GM12865 (cell line): ENCODE measurements at regions not wholly inside any gene's neighbourhood (a gene's known extent, or its start where the extent isn't known, plus 50 kb on each side); places are given as distances from the start of the nearest gene placed in this dataset.
"Not testable (repeated sequence)": the region's sequence is repeated elsewhere in the genome, so short reads cannot be mapped to it uniquely, and the experiment has no call there.

ENCODE experiments used
- DNase-seq: peaks from one replicate; pipeline ENCODE4 v3.0.0; 2010; ENCODE audit warnings: low read depth
- H3K4me3 ChIP-seq: 2 replicates; pipeline ENCODE4 v1.5.1; 2011; ENCODE audit warnings: mild to moderate bottlenecking, low read depth, low read length, control low read depth
- TF ChIP-seq, protein P1 (sequence below): IDR thresholded peaks from 2 replicates; pipeline ENCODE4 v1.5.1; 2011; ENCODE audit warnings: low read length, control low read depth, low read depth, inconsistent platforms; ENCODE audit not compliant: insufficient read depth; ENCODE audit errors: missing control alignments

DNA sequence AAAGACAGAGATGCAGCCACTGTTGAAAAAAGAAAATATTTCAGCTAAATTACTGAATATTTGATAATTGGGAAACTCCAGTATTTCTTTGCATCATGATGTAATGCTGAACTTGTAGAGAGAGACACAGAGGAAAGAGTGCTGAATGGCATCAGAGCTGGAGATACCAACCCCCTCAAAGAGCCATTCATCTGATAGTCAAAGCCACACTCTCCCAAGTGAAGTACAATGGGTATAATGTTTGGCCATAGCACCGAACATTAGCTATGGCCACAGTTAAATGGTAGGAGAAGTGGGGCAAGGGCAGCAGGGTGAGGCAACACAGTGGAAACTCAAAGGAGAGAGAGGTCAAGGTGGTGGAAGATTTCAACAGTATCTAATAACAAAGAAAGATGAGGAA lies 107.5 kb upstream of the TNFSF4 start:
- DNase-seq, result no peak
- no peak overlapping the region for H3K4me3 ChIP-seq
- TF ChIP-seq, protein P1, sequence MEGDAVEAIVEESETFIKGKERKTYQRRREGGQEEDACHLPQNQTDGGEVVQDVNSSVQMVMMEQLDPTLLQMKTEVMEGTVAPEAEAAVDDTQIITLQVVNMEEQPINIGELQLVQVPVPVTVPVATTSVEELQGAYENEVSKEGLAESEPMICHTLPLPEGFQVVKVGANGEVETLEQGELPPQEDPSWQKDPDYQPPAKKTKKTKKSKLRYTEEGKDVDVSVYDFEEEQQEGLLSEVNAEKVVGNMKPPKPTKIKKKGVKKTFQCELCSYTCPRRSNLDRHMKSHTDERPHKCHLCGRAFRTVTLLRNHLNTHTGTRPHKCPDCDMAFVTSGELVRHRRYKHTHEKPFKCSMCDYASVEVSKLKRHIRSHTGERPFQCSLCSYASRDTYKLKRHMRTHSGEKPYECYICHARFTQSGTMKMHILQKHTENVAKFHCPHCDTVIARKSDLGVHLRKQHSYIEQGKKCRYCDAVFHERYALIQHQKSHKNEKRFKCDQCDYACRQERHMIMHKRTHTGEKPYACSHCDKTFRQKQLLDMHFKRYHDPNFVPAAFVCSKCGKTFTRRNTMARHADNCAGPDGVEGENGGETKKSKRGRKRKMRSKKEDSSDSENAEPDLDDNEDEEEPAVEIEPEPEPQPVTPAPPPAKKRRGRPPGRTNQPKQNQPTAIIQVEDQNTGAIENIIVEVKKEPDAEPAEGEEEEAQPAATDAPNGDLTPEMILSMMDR, result no peak

DNA sequence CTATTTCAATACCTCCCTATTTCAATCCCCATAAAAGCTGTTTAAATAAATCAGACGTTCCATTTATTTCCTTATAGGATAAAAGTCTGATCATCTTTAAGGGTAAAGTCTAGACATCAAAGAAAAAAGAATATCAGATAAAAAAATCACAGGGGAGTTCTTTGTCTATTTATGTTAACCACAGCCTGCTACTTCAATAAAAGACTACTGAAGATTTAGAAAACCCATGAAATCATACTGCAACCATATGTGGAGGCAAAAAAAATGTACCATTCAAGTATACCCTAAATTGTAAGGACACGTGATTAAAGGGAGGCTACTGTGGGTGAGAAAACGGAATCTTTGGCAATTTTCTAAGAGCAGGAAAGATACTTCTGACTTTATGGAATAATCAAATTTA lies 108.2 kb upstream of the TNFSF4 start:
- TF ChIP-seq, protein P1, result no peak
- H3K4me3 ChIP-seq, result no peak overlapping the region
- no peak for DNase-seq

DNA sequence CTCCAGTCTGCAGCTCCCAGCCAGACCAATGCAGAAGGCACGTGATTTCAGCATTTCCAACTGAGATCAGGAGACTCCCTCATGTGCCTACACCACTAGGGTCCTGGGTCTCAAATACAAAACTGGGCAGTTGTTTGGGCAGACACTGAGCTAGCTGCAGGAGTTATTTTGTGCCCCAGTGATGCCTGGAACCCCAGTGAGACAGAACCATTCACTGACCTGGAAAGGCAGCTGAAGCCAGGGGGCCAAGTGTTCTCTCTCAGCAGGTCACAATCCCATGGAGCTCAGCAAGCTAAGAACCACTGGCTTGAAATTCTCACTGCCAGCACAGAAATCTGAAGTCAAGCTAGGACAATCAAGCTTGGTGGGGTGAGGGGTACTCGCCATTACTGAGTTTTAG lies 111.7 kb upstream of the TNFSF4 start:
- TF ChIP-seq, protein P1, result no peak
- no peak for DNase-seq

DNA sequence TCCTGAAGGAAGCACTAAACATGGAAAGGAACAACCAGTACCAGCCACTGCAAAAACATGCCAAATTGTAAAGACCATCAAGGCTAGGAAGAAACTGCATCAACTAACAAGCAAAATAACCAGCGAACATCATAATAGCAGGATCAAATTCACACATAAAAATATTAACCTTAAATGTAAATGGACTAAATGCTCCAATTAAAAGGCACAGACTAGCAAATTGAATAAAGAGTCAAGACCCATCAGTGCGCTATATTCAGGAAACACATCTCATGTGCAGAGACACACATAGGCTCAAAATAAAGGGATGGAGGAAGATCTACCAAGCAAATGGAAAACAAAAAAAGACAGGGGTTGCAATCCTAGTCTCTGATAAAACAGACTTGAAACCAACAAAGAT lies 117.2 kb upstream of the TNFSF4 start:
- H3K4me3 ChIP-seq, DNase-seq: not testable (repeated sequence)

More for the DNA sequence above, 111.7 kb upstream of the TNFSF4 start:
- H3K4me3 ChIP-seq, result no peak overlapping the region

DNA sequence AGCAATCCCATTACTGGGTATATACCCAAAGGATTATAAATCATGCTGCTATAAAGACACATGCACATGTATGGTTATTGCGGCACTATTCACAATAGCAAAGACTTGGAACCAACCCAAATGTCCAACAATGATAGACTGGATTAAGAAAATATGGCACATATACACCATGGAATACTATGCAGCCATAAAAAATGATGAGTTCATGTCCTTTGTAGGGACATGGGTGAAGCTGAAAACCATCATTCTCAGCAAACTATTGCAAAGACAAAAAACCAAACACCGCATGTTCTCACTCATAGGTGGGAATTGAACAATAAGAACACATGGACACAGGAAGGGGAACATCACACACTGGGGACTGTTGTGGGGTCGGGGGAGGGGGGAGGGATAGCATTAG lies 120.9 kb upstream of the TNFSF4 start:
- H3K4me3 ChIP-seq, DNase-seq: not testable (repeated sequence)

DNA sequence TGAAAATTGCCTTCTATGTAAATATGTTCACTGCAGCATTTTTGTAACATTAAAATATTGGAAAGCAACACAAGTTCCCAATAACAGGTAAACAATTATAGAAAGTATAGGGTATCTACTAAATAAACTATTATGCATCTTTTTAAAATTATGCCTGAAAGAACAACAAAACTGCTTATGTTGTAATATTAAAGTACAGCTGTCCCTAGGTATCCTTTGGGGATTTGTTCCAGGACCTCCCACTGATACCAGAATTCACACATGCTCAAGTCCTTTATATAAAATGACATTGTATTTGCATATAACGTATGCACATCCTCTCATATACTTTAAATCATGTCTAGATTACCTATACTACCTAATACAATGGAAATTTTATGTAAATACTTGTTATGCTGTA lies 121.8 kb upstream of the TNFSF4 start:
- DNase-seq, result no peak
- TF ChIP-seq, protein P1, result no peak
- no peak overlapping the region for H3K4me3 ChIP-seq

DNA sequence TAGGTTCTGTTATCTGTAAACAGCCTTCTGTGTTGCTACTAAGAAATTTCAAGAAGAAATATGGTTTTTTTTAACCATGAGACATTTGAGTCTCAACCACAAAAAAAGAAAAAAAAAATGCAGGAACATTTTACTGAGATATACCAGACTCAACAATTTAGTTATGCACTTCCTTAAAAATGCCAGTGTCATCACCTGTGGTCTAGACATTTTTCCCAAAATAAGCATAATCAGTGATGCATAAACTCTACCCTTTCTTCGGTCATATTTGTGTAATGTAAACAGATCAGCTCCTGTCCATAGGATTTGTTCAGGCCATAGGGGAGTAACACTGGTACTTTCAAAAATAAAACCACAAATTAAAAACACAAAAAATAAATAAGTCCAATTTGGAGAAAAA lies 122.6 kb upstream of the TNFSF4 start:
- no peak overlapping the region for H3K4me3 ChIP-seq
- TF ChIP-seq, protein P1, result no peak
- no peak for DNase-seq

DNA sequence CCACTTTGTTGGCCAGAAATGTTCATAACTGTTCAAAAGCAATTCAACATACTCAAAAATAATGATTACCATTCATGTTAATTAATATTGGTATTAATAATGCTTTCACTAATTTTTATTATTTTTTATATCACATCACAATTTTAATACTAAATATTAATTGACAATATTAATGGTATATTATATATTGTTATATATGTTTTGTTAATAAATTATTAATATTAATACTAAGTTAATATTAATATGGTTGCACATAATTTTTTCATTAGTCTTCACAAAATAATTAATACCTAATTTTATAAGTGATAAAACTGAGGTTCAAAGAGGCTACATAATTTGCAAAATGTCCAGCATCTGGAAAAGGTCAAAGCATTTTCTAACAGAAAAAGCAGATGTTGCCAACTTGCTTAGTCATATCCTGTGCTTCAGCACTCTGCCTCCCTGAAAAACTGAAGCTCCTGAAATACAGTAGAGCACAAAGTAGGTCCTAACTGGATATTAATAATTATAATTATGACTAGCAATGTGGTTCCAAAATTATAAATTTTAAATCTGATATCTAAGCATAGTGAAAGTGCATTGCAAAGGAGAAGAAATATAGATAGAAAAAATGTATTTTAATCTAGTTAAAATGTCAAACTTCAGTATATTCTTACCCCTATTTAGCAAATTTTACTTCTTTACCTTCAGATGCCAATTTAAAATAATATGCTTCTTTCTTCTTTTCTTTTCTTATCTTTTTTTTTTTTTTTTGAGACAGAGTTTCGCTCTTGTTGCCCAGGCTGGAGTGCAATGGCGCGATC lies 123.2 kb upstream of the TNFSF4 start:
- TF ChIP-seq, protein P1, result no peak
- peak; percentile 27 for DNase-seq
- H3K4me3 ChIP-seq, result no peak overlapping the region

DNA sequence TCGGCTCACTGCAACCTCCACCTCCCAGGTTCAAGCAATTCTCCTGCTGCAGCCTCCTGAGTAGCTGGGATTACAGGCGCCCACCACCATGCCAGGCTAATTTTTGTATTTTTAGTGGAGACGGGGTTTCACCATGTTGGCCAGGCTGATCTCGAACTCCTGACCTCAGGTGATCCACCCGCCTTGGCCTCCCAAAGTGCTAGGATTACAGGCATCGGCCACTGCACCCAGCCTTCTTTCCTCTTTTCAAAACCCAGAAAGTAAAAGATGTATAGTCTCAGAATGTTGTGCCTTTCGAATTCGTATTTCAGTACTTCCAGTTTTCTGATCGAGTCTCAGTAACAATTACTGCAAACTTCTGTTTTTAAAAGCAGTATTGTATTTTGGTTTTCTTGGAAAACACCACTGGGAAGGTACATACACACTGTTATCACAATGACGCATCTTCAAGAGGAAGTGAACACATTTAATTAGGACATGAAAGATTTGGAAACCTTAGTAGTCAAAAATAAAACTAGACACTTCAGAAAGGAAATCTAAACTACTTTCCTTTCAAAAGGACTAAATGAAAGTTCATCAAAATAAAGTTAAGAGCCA lies 123.9 kb upstream of the TNFSF4 start:
- not testable (repeated sequence) for H3K4me3 ChIP-seq
- peak; percentile 59 for DNase-seq
